Spleen (tissue), 7 donors: ENCODE measurements at regions not wholly inside any gene's neighbourhood (a gene's known extent, or its start where the extent isn't known, plus 50 kb on each side); places are given as distances from the start of the nearest gene placed in this dataset.
"Not testable (repeated sequence)": the region's sequence is repeated elsewhere in the genome, so short reads cannot be mapped to it uniquely, and the experiment has no call there.

Experiments
- POLR2A ChIP-seq, 3 donors: fragments of 450-650 bp; IDR thresholded peaks; one replicate each; pipeline ENCODE4 v1.5.1; 2017; ENCODE audit warnings: antibody characterized with exemption in 3 of 3, mild to moderate bottlenecking in 1 of 3
- POLR2AphosphoS5 ChIP-seq, 3 donors: sonication (generic); formaldehyde crosslinking; IDR thresholded peaks; one replicate each; pipeline ENCODE4 v1.5.1; 2017; ENCODE audit warnings: antibody characterized with exemption in 3 of 3
- TF ChIP-seq, protein P1 (sequence below), 11 experiments: fragments of 200-600 bp in 7 of 11; fragments of 450-650 bp in 4 of 11; sonication (generic) in 4 of 11; IDR thresholded peaks in 8 of 11; conservative IDR thresholded peaks in 3 of 11; 1 replicate in 7 of 11; 2 replicates in 4 of 11; pipeline versions ENCODE4 v1.4.0 to v1.8.0; 2016 to 2021; ENCODE audit warnings: antibody characterized with exemption in 11 of 11, inconsistent platforms in 4 of 11, mild to moderate bottlenecking in 1 of 11
- donor health status: DM: no; HTN: no; CAD: no; lungs with moderate emphysema.
- donor health status: DM: no; HTN: no; CAD: no.
- donor health status: DM: no; HTN: no; CAD: no.

DNA sequence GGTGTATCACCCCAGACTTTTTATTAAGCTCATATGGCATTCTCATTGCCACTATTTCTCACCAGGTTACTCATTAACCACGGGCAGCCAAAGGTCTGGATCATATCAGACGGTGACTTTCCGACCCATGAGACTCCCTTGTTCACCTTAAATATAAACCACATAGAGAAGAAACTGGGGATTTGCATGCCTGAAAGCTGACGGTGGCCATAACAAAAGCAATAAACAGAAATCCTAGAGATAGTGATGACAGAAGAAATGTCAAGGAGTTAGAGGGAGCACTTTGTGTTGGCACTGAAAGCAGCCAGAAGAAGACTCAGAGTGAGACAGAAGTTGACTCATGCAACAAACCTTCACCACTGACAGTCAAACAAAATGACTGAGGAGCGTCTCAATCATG is 402.4 kb upstream of the SPATA31A3 start:
- TF ChIP-seq, protein P1, sequence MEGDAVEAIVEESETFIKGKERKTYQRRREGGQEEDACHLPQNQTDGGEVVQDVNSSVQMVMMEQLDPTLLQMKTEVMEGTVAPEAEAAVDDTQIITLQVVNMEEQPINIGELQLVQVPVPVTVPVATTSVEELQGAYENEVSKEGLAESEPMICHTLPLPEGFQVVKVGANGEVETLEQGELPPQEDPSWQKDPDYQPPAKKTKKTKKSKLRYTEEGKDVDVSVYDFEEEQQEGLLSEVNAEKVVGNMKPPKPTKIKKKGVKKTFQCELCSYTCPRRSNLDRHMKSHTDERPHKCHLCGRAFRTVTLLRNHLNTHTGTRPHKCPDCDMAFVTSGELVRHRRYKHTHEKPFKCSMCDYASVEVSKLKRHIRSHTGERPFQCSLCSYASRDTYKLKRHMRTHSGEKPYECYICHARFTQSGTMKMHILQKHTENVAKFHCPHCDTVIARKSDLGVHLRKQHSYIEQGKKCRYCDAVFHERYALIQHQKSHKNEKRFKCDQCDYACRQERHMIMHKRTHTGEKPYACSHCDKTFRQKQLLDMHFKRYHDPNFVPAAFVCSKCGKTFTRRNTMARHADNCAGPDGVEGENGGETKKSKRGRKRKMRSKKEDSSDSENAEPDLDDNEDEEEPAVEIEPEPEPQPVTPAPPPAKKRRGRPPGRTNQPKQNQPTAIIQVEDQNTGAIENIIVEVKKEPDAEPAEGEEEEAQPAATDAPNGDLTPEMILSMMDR (IDR thresholded peaks at IDR 0.05 in 8 of 11, conservative IDR thresholded peaks at IDR 0.05 in 3 of 11): not testable (repeated sequence)
- TF ChIP-seq POLR2AphosphoS5, POLR2A (IDR thresholded peaks at IDR 0.05): not testable (repeated sequence)
